ENCODE measurements at regions not wholly inside any gene's neighbourhood (a gene's known extent, or its start where the extent isn't known, plus 50 kb on each side); places are given as distances from the start of the nearest gene placed in this dataset.

- DNase-seq: no peak
Observed at GRCh38 chr2:56624181-56624580, 440.4 kb downstream of the CCDC85A start.

- no peak for DNase-seq
Observed at GRCh38 chr2:56626927-56627326, 443.1 kb downstream of the CCDC85A start.

GRCh38 chr2:56630286-56630685 is 446.5 kb downstream of the CCDC85A start:
- DNase-seq: no peak

- no peak for DNase-seq
Observed at GRCh38 chr2:56647997-56648396, 464.2 kb downstream of the CCDC85A start.

GRCh38 chr2:56648802-56649201 is 465.0 kb downstream of the CCDC85A start:
- DNase-seq: no peak

- no peak for DNase-seq
Observed at GRCh38 chr2:56654936-56655335, 471.1 kb downstream of the CCDC85A start.

GRCh38 chr2:56656826-56657225 is 473.0 kb downstream of the CCDC85A start:
- no peak for DNase-seq

GRCh38 chr2:56666777-56667176 is 483.0 kb downstream of the CCDC85A start:
- no peak for DNase-seq

- no peak for DNase-seq
Observed at GRCh38 chr2:56671973-56672569, 488.3 kb downstream of the CCDC85A start.

GRCh38 chr2:56674084-56674483 is 490.3 kb downstream of the CCDC85A start:
- no peak for DNase-seq

- DNase-seq: no peak
Observed at GRCh38 chr2:56676966-56677365, 493.2 kb downstream of the CCDC85A start.

- no peak for DNase-seq
Observed at GRCh38 chr2:56680971-56681631, 497.3 kb downstream of the CCDC85A start.

GRCh38 chr2:56681659-56682396 is 498.0 kb downstream of the CCDC85A start:
- DNase-seq: no peak

GRCh38 chr2:56682397-56682760 is 498.6 kb downstream of the CCDC85A start:
- no peak for DNase-seq

GRCh38 chr2:56684327-56684726 is 500.5 kb downstream of the CCDC85A start:
- no peak for DNase-seq

- DNase-seq: no peak
Observed at GRCh38 chr2:56685205-56685604, 501.4 kb downstream of the CCDC85A start.

- DNase-seq: no peak
Observed at GRCh38 chr2:56687169-56687568, 503.4 kb downstream of the CCDC85A start.

GRCh38 chr2:56688661-56689060 is 504.9 kb downstream of the CCDC85A start:
- DNase-seq: no peak

- no peak for DNase-seq
Observed at GRCh38 chr2:56693501-56693900, 509.7 kb downstream of the CCDC85A start.

- DNase-seq: no peak
Observed at GRCh38 chr2:56703001-56703400, 519.2 kb downstream of the CCDC85A start.

- DNase-seq: no peak
Observed at GRCh38 chr2:56705713-56706112, 521.9 kb downstream of the CCDC85A start.

GRCh38 chr2:56707218-56707617 is 523.4 kb downstream of the CCDC85A start:
- DNase-seq: no peak

- DNase-seq: no peak
Observed at GRCh38 chr2:56707650-56708049, 523.9 kb downstream of the CCDC85A start.

GRCh38 chr2:56709181-56709580 is 525.4 kb downstream of the CCDC85A start:
- DNase-seq: no peak
